GM21528 (cell line): ENCODE measurements at regions not wholly inside any gene's neighbourhood (a gene's known extent, or its start where the extent isn't known, plus 50 kb on each side); places are given as distances from the start of the nearest gene placed in this dataset.

Experiments
- ATAC-seq: cut with Tn5 transposase; IDR thresholded peaks from one replicate; pipeline ENCODE4 v1.9.1; 2021; ENCODE audit warnings: mild to moderate bottlenecking, moderate library complexity; ENCODE audit not compliant: unreplicated experiment, low FRiP score

GRCh38 chr5:103434057-103434456, 128.5 kb downstream of the NUDT12 start:
- ATAC-seq = no peak

GRCh38 chr5:103433211-103433610, 129.4 kb downstream of the NUDT12 start:
- ATAC-seq = no peak

- peak; percentile 63 for ATAC-seq
These were observed 133.7 kb downstream of the NUDT12 start for GRCh38 chr5:103428923-103429322.

- ATAC-seq = peak; percentile 12
These were observed 134.1 kb downstream of the NUDT12 start for GRCh38 chr5:103428411-103428871.

- ATAC-seq = no peak
These were observed 135.3 kb downstream of the NUDT12 start for GRCh38 chr5:103427326-103427725.

- no peak for ATAC-seq
These were observed 136.7 kb downstream of the NUDT12 start for GRCh38 chr5:103425686-103426454.

- ATAC-seq = no peak
These were observed 138.0 kb downstream of the NUDT12 start for GRCh38 chr5:103424453-103425205.

GRCh38 chr5:103424026-103424425, 138.6 kb downstream of the NUDT12 start:
- no peak for ATAC-seq

GRCh38 chr5:103422756-103423155, 139.8 kb downstream of the NUDT12 start:
- ATAC-seq = no peak

- ATAC-seq = no peak
These were observed 148.0 kb downstream of the NUDT12 start for GRCh38 chr5:103414604-103415003.

- no peak for ATAC-seq
These were observed 150.9 kb downstream of the NUDT12 start for GRCh38 chr5:103411711-103412110.

GRCh38 chr5:103410172-103410571, 151.6 kb downstream of the MACIR start:
- peak; percentile 99 for ATAC-seq

GRCh38 chr5:103409013-103409670, 150.6 kb downstream of the MACIR start:
- no peak for ATAC-seq

GRCh38 chr5:103408408-103408807, 149.8 kb downstream of the MACIR start:
- no peak for ATAC-seq

- no peak for ATAC-seq
These were observed 148.8 kb downstream of the MACIR start for GRCh38 chr5:103407402-103407801.

GRCh38 chr5:103404483-103404882, 145.9 kb downstream of the MACIR start:
- ATAC-seq = no peak

GRCh38 chr5:103402851-103403250, 144.3 kb downstream of the MACIR start:
- no peak for ATAC-seq

- ATAC-seq = no peak
These were observed 139.4 kb downstream of the MACIR start for GRCh38 chr5:103397739-103398581.

- ATAC-seq = no peak
These were observed 136.1 kb downstream of the MACIR start for GRCh38 chr5:103394676-103395075.

GRCh38 chr5:103393101-103393754, 134.7 kb downstream of the MACIR start:
- no peak for ATAC-seq
